SK-N-SH (cell line): ENCODE measurements at regions not wholly inside any gene's neighbourhood (a gene's known extent, or its start where the extent isn't known, plus 50 kb on each side); places are given as distances from the start of the nearest gene placed in this dataset.

Experiments
- CTCF ChIA-PET: fragments of 300-600, 350-600 bp; formaldehyde crosslinking; extraction: SDS; loops from one replicate; lab custom pipeline; 2021; lab: Yijun Ruan, JAX
- POLR2A ChIA-PET: fragments of 350-600 bp; sonication (Branson Sonifier 250); formaldehyde crosslinking; extraction: SDS; loops from one replicate; lab custom pipeline; 2020; ENCODE audit warnings: antibody characterized with exemption, inconsistent platforms; lab: Yijun Ruan, JAX
- DNase-seq: peaks from one replicate; pipeline ENCODE4 v3.0.0; 2012
- H2AFZ ChIP-seq: fragments of 200-600 bp; sonication (generic); 2 replicates; pipeline ENCODE4 v1.8.1; 2016; ENCODE audit warnings: antibody characterized with exemption, mild to moderate bottlenecking, low read depth
- H3F3A ChIP-seq: fragments of 200-600 bp; sonication (generic); replicated peaks from 2 replicates; pipeline ENCODE3; 2016; ENCODE audit warnings: antibody characterized with exemption, mild to moderate bottlenecking; ENCODE audit not compliant: insufficient read depth
- H3K27ac ChIP-seq, 2 experiments: fragments of 200-500 bp in 1 of 2; fragments of 200-600 bp in 1 of 2; sonication (Bioruptor generic) in 1 of 2; sonication (generic), shearing (Covaris generic) in 1 of 2; 2 replicates each; pipeline versions ENCODE4 v1.5.1 to v1.6.1; 2014 to 2016; ENCODE audit warnings: low read depth in 2 of 2, inconsistent platforms in 1 of 2, low read length in 1 of 2, mild to moderate bottlenecking in 1 of 2, mixed read lengths in 1 of 2
- H3K27me3 ChIP-seq: fragments of 200-600 bp; sonication (generic), shearing (Covaris generic); 2 replicates; pipeline ENCODE4 v1.6.1; 2016; ENCODE audit warnings: mixed run types; ENCODE audit not compliant: insufficient read depth
- H3K36me3 ChIP-seq, 2 experiments: fragments of 200-500 bp in 1 of 2; fragments of 200-600 bp in 1 of 2; sonication (Bioruptor generic) in 1 of 2; sonication (generic) in 1 of 2; replicated peaks in 1 of 2; 2 replicates each; pipeline versions ENCODE3 to v1.5.1; 2014 to 2016; ENCODE audit warnings: low read length in 1 of 2, mild to moderate bottlenecking in 1 of 2; ENCODE audit not compliant: insufficient read depth in 2 of 2, control insufficient read depth in 1 of 2
- H3K4me1 ChIP-seq, 2 experiments: fragments of 200-500 bp in 1 of 2; fragments of 200-600 bp in 1 of 2; sonication (Bioruptor generic) in 1 of 2; sonication (generic), shearing (Covaris generic) in 1 of 2; 2 replicates each; pipeline versions ENCODE4 v1.5.1 to v1.6.1; 2014 to 2016; ENCODE audit warnings: low read depth in 1 of 2, low read length in 1 of 2, mixed run types in 1 of 2; ENCODE audit not compliant: insufficient read depth in 2 of 2, control insufficient read depth in 1 of 2
- H3K4me2 ChIP-seq: fragments of 200-600 bp; sonication (generic), shearing (Covaris generic); 2 replicates; pipeline ENCODE4 v1.6.1; 2017; ENCODE audit warnings: mixed run types
- H3K4me3 ChIP-seq, 2 experiments: fragments of 200-500 bp in 1 of 2; fragments of 200-600 bp in 1 of 2; sonication (Bioruptor generic) in 1 of 2; sonication (generic), shearing (Covaris generic) in 1 of 2; 2 replicates each; pipeline versions ENCODE4 v1.5.1 to v1.8.1; 2014 to 2016; ENCODE audit warnings: low read depth in 2 of 2, inconsistent platforms in 1 of 2, low read length in 1 of 2, mild to moderate bottlenecking in 1 of 2, mixed read lengths in 1 of 2, moderate library complexity in 1 of 2
- H3K79me2 ChIP-seq: fragments of 200-600 bp; sonication (generic); 2 replicates; pipeline ENCODE4 v1.8.1; 2017; ENCODE audit warnings: mild to moderate bottlenecking; ENCODE audit not compliant: insufficient read depth
- H3K9ac ChIP-seq: fragments of 200-600 bp; sonication (generic); 2 replicates; pipeline ENCODE4 v1.6.1; 2017; ENCODE audit warnings: mixed run types
- H3K9me2 ChIP-seq: fragments of 200-600 bp; sonication (generic); 2 replicates; pipeline ENCODE4 v1.6.1; 2017; ENCODE audit warnings: mixed run types
- H3K9me3 ChIP-seq: fragments of 200-600 bp; sonication (generic); 2 replicates; pipeline ENCODE4 v1.6.1; 2017; ENCODE audit warnings: mixed run types, mild to moderate bottlenecking, moderate library complexity
- H4K20me1 ChIP-seq: fragments of 200-600 bp; sonication (generic); 2 replicates; pipeline ENCODE4 v1.6.1; 2017; ENCODE audit warnings: mild to moderate bottlenecking, mixed run types; ENCODE audit not compliant: insufficient read depth
- CHD2 ChIP-seq: fragments of 150-350 bp; IDR thresholded peaks from 2 replicates; pipeline ENCODE4 v1.6.1; 2018; ENCODE audit warnings: low read length; ENCODE audit not compliant: partially characterized antibody
- CTCF ChIP-seq: fragments of 200-600 bp; sonication (generic); IDR thresholded peaks from 2 replicates; pipeline ENCODE4 v1.6.1; 2017; ENCODE audit warnings: antibody characterized with exemption, mild to moderate bottlenecking, moderate library complexity
- ELF1 ChIP-seq: IDR thresholded peaks from 2 replicates; pipeline ENCODE4 v1.4.0; 2012
- EP300 ChIP-seq, 2 experiments: IDR thresholded peaks; 2 replicates each; pipeline versions ENCODE4 v1.4.0 to v1.6.1; 2012; ENCODE audit warnings: borderline replicate concordance in 1 of 2, low read depth in 1 of 2, low read length in 1 of 2
- FOSL2 ChIP-seq: IDR thresholded peaks from 2 replicates; pipeline ENCODE4 v1.4.0; 2012; ENCODE audit warnings: low read depth, mild to moderate bottlenecking, moderate library complexity, borderline replicate concordance
- FOXJ3 ChIP-seq: sonication (generic); formaldehyde crosslinking; IDR thresholded peaks from 2 replicates; pipeline ENCODE4 v1.5.1; 2020; ENCODE audit warnings: mild to moderate bottlenecking, missing genetic modification reagents
- FOXM1 ChIP-seq: IDR thresholded peaks from 2 replicates; pipeline ENCODE4 v1.4.0; 2012; ENCODE audit warnings: low read depth, mild to moderate bottlenecking
- GABPA ChIP-seq: IDR thresholded peaks from 2 replicates; pipeline ENCODE4 v1.4.0; 2012; ENCODE audit warnings: low read depth, mild to moderate bottlenecking
- GATA2 ChIP-seq: sonication (generic); formaldehyde crosslinking; IDR thresholded peaks from 2 replicates; pipeline ENCODE4 v1.5.0; 2020; ENCODE audit warnings: mild to moderate bottlenecking, missing genetic modification reagents
- JUND ChIP-seq: IDR thresholded peaks from 2 replicates; pipeline ENCODE4 v1.4.0; 2012
- MXI1 ChIP-seq: IDR thresholded peaks from 2 replicates; pipeline ENCODE4 v1.6.1; 2012; ENCODE audit warnings: mild to moderate bottlenecking, low read depth, low read length, improper control_type of control experiment
- NFIC ChIP-seq: IDR thresholded peaks from 2 replicates; pipeline ENCODE4 v1.4.0; 2012; ENCODE audit warnings: borderline replicate concordance
- NRF1 ChIP-seq: IDR thresholded peaks from 2 replicates; pipeline ENCODE4 v1.6.1; 2012; ENCODE audit warnings: low read depth, mild to moderate bottlenecking, low read length
- RAD21 ChIP-seq: IDR thresholded peaks from 2 replicates; pipeline ENCODE4 v1.6.1; 2012; ENCODE audit warnings: mild to moderate bottlenecking, low read length
- REST ChIP-seq: IDR thresholded peaks from 2 replicates; pipeline ENCODE4 v1.6.1; 2012; ENCODE audit warnings: mild to moderate bottlenecking, low read depth, low read length, moderate library complexity
- RFX5 ChIP-seq: IDR thresholded peaks from 2 replicates; pipeline ENCODE4 v1.6.1; 2012; ENCODE audit warnings: mild to moderate bottlenecking, improper control_type of control experiment, low read length
- RXRA ChIP-seq: IDR thresholded peaks from 2 replicates; pipeline ENCODE4 v1.4.0; 2012; ENCODE audit warnings: low read depth, mild to moderate bottlenecking, borderline replicate concordance
- SIN3A ChIP-seq: IDR thresholded peaks from 2 replicates; pipeline ENCODE4 v1.6.1; 2012; ENCODE audit warnings: low read depth, mild to moderate bottlenecking, low read length, moderate library complexity, borderline replicate concordance
- TCF12 ChIP-seq: IDR thresholded peaks from 2 replicates; pipeline ENCODE4 v1.4.0; 2012
- TEAD4 ChIP-seq: IDR thresholded peaks from 2 replicates; pipeline ENCODE4 v1.4.0; 2012; ENCODE audit warnings: mild to moderate bottlenecking, borderline replicate concordance; ENCODE audit not compliant: insufficient read depth
- YY1 ChIP-seq: IDR thresholded peaks from 2 replicates; pipeline ENCODE4 v1.4.0; 2012; ENCODE audit warnings: low read depth, mild to moderate bottlenecking
- WGBS: methylation state at CpG from one replicate; pipeline ENCODE4 v1.1.6; 2017; ENCODE audit warnings: low lambda C conversion rate; 5-methylcytosine and 5-hydroxymethylcytosine counted together
- TF ChIP-seq, protein P1 (sequence below): IDR thresholded peaks from 2 replicates; pipeline ENCODE4 v1.4.0; 2012; ENCODE audit warnings: low read depth, borderline replicate concordance
- TF ChIP-seq, protein P2 (sequence below): IDR thresholded peaks from 2 replicates; pipeline ENCODE4 v1.4.0; 2012; ENCODE audit warnings: low read depth, borderline replicate concordance
- TF ChIP-seq, protein P3 (sequence below): IDR thresholded peaks from 2 replicates; pipeline ENCODE4 v1.4.0; 2012; ENCODE audit warnings: low read depth
- TF ChIP-seq, protein P4 (sequence below): fragments of 150-350 bp; IDR thresholded peaks from 2 replicates; pipeline ENCODE4 v1.6.1; 2016; ENCODE audit warnings: mild to moderate bottlenecking, low read depth, low read length

DNA sequence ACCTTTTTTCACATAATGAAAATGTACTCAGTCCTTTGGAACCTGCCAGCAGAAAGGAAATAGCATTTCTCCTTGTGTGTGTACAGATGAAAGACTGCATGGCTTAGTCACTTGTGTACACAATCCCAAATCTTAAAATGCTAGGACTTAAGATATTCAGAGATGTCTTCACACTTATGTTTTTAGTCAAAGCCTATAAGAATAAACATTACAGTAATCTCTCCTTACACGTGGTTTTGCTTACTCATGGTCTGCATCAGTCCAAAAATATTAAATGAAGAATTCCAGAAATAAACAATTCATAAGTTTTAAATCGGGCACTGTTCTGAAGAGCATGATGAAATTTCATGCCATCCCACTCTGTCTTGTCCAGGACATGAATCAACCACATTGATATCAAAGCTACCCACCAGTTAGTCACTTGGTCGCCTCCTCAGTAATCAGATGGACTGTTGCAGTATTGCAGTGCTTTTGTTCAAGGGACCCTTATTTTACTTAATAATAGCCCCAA lies 75.7 kb upstream of the RRP15 start:
- H3K4me1 ChIP-seq = peaks cover 0 to 23% of the 10 kb centered on the region in 2 experiments; a peak in 2 of 4 replicates
- H3K27me3 ChIP-seq = no peaks in the 10 kb centered on the region
- peak overlapping the region; percentile 51 to 86; a peak in 3 of 4 replicates for H3K27ac ChIP-seq
- no peaks in the 10 kb centered on the region for H4K20me1 ChIP-seq
- H3F3A ChIP-seq = peaks cover 14% of the 10 kb centered on the region
- no peak overlapping the region for H3K4me3 ChIP-seq
- no peaks in the 10 kb centered on the region for H3K36me3 ChIP-seq
- ChIA-PET CTCF (no interaction called here), POLR2A (no interaction called here)
- no peak overlapping the region for H3K4me2 ChIP-seq
- H3K9ac ChIP-seq = no peak overlapping the region
- no peaks in the 10 kb centered on the region for H3K9me2 ChIP-seq
- 22% methylated on average over 3 of the region's 3 CpGs for WGBS
- no peak for DNase-seq
- 0 out of 2 replicates have a peak overlapping the region, but pooled peaks have one; percentile 50 for H2AFZ ChIP-seq
- no peaks in the 10 kb centered on the region for H3K9me3 ChIP-seq
- H3K79me2 ChIP-seq = no peaks in the 10 kb centered on the region
- TF ChIP-seq RFX5 (no peak), YY1 (no peak), SIN3A (no peak), GABPA (no peak), MXI1 (no peak), FOSL2 (peak; percentile 63; the same call in 1 of the 2 replicates), NRF1 (no peak), TEAD4 (0 out of 2 replicates have a peak, but pooled peaks have one; percentile 28), FOXJ3 (CRISPR knock-in tag) (no peak), JUND (peak; percentile 65), GATA2 (CRISPR knock-in tag) (no peak), NFIC (peak; percentile 30; the same call in 1 of the 2 replicates), TCF12 (peak; percentile 72), CHD2 (no peak), ELF1 (no peak), FOXM1 (no peak), CTCF (no peak), REST (no peak), EP300 (IDR thresholded peaks at IDR 0.05; ENCODE audit: borderline replicate concordance in 1 of 2, low read depth in 1 of 2, low read length in 1 of 2) (peak in 1 of 2 experiments; percentile 64; a peak in 1 of 4 replicates), RXRA (no peak), RAD21 (no peak)
- TF ChIP-seq, protein P1, sequence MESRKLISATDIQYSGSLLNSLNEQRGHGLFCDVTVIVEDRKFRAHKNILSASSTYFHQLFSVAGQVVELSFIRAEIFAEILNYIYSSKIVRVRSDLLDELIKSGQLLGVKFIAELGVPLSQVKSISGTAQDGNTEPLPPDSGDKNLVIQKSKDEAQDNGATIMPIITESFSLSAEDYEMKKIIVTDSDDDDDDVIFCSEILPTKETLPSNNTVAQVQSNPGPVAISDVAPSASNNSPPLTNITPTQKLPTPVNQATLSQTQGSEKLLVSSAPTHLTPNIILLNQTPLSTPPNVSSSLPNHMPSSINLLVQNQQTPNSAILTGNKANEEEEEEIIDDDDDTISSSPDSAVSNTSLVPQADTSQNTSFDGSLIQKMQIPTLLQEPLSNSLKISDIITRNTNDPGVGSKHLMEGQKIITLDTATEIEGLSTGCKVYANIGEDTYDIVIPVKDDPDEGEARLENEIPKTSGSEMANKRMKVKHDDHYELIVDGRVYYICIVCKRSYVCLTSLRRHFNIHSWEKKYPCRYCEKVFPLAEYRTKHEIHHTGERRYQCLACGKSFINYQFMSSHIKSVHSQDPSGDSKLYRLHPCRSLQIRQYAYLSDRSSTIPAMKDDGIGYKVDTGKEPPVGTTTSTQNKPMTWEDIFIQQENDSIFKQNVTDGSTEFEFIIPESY = no peak
- TF ChIP-seq, protein P2, sequence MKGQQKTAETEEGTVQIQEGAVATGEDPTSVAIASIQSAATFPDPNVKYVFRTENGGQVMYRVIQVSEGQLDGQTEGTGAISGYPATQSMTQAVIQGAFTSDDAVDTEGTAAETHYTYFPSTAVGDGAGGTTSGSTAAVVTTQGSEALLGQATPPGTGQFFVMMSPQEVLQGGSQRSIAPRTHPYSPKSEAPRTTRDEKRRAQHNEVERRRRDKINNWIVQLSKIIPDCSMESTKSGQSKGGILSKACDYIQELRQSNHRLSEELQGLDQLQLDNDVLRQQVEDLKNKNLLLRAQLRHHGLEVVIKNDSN = no peak
- TF ChIP-seq, protein P3, sequence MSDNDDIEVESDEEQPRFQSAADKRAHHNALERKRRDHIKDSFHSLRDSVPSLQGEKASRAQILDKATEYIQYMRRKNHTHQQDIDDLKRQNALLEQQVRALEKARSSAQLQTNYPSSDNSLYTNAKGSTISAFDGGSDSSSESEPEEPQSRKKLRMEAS = peak; percentile 48; the same call in 1 of the 2 replicates
- TF ChIP-seq, protein P4, sequence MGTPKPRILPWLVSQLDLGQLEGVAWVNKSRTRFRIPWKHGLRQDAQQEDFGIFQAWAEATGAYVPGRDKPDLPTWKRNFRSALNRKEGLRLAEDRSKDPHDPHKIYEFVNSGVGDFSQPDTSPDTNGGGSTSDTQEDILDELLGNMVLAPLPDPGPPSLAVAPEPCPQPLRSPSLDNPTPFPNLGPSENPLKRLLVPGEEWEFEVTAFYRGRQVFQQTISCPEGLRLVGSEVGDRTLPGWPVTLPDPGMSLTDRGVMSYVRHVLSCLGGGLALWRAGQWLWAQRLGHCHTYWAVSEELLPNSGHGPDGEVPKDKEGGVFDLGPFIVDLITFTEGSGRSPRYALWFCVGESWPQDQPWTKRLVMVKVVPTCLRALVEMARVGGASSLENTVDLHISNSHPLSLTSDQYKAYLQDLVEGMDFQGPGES = no peak
